ENCODE measurements at regions not wholly inside any gene's neighbourhood (a gene's known extent, or its start where the extent isn't known, plus 50 kb on each side); places are given as distances from the start of the nearest gene placed in this dataset.
"Not testable (repeated sequence)": the region's sequence is repeated elsewhere in the genome, so short reads cannot be mapped to it uniquely, and the experiment has no call there.

DNA sequence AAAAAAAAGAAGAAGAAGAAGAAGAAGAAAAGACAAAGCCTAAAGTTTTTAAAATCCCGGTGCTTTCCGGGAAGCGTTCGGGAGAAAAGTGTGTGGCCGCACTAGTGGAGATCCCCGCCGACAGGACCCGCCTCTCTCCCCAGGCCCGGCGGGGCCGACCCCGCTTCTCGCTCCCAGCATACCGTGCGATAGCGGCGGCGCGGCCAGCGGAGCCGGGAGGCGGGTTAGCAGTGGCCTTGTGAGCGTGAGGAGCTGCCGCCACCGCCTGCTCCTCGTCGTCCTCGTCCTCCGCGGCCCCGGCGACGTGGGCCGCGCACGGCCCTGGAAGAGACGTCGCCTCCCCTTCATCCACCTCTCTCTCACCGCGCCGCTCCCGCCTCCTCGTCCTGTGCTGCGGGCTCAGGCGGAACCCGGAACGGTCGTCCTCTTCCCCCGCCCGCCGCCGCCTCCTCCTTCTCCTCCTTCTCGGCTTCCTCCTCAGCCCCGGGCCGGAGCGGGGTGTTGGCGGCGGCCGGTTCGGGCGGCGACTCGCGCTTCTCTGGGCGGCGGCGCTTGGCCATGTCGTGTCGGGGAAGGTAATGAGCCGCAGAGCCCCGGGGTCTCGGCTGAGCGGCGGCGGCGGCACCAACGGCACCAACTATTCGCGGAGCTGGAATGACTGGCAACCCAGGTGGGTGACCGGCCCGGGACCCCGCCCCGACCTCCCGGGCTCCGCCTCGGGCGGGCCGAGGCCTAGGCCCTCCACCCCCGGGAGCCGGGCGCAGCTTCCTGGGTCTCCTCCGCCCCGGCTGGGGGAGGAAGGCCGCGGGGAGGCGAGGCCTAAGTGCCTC, 62.6 kb upstream of the CDR2 start:
- peak; percentile 82 for DNase-seq

DNA sequence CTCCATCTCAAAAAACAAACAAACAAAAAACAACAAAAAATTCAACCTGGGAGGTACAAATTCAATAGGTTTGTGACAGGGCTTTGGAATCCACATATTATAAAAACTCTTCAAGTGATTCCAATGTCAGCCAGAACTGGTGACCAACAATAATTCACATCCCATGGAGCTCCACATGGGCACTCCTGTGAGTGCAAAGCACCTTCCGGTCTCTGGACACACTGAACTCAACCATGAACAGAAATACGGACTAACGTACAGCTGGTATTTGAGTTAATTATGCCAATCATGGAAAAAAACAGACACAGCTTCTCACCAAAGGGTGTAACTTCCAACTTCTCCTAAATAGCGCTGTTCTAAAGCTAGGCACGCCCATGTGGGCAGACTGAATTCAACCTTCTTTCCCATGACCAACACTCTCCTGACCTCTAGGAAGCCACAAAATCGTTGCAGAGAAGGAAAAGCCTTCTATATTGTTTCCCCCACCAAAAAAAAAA, 62.0 kb upstream of the CDR2 start:
- DNase-seq: not testable (repeated sequence)

DNA sequence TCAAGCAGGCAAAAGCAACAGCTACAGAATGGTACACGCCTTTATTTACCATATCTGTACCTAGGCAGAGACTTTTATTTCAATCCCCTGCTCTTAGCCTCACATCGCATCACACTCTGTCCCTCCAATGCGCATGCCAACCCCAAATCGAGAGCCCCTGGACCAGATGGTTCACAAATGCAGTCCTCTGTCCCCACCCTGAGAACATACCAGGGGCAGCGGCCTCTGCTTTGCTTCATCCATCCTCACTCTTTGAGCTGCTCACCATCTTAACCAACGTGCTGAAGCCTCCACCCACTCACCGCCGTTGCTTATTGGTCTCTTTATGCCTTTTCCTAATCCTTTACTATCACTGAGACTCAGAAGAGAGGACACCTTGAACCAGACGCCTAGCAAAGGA, 56.9 kb upstream of the CDR2 start:
- not testable (repeated sequence) for DNase-seq

DNA sequence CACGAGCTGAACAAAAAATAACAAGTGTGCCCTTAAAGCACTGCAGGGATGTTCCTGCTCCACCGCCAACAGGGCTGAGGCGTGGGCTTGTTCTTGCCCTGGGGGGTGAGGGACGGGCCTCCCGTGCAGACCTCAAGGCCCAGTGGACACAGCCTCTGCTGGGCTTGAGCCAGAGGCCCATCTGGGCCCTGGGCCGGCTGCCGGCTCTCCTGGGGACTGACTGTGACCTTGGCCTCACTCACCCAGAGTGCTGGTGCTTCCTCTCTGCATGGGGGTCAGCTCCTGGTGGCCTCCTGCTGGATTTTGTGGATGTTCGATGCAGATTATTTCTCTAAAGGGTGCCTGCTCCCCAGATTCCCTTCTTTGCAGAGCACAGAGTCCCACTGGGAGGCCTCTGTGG, 54.2 kb upstream of the CDR2 start:
- DNase-seq: no peak

DNA sequence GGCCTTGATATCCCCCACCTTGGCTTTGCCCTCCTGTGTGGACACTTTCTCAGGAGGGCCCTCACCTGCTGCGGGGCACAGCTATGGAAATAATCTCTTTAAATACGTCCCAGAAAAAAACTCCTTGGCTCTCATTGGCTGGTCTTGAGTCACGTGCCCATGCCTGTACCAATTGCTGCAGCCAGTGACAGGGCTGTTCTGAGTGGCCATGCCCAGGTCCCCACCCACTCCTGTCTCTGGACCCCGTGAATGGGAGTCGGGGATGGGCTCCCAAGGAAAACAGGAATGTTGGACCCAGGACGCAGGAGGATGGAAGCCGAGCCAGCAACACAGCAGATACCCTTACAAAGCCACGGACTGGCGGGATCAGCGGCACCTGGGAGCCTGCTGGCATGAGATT, 53.1 kb upstream of the CDR2 start:
- no peak for DNase-seq

DNA sequence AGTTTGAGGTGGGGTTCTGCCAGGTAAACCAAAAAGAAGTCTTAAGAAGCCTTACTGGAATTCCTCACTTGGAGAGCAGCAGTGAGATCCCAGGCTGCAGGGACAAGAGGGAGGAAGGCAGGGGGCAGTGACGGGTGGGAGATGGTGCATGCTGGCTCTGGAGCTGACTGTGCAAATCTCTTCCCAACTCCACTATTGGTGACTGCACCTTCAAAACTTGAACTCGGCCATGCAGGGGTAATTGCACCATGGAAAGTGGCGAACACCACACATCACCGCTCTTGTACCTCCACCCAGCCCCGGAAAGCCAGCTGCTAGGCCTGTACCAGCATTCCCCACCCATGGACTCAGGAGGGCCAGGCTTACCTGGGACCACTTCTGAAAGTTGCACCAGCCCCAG, 51.4 kb upstream of the CDR2 start:
- DNase-seq: no peak

DNA sequence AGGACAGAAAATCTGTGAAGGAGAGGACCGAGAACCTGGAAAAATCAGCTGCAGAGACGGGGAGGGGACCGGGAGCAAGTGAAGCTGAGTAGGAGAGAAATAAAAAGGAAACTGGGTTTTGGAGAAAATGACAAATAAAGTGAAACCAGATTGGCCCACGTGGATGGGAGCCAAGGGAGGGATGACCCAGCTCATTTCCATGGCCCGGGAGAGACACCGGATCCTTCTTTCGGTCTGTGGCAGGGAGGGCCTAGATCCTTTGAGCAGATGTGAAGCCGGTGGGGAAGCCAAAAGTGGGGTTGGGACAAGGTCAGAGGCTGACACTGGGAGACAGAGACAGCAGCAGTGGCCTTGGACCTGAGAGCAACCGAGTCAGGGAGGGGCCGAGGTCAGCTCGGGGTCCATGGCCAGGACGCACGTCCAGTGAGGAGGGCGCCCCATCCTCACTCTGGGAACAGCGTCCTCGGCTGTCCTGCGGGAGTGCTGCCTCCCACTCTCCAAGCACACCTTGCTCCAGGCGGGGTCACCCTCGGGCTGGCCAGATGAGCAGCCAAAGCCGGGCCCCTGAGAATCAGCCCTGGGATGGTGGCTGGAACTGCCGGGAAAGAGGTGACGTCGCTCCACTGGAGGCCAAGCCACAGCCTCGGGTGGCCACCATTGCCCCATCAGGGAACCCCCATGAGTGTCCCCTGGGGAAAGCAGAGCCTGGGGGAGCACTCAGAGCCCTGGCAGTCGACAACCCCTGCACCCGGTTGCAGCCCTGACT, 50.8 kb upstream of the CDR2 start:
- DNase-seq: no peak

DNA sequence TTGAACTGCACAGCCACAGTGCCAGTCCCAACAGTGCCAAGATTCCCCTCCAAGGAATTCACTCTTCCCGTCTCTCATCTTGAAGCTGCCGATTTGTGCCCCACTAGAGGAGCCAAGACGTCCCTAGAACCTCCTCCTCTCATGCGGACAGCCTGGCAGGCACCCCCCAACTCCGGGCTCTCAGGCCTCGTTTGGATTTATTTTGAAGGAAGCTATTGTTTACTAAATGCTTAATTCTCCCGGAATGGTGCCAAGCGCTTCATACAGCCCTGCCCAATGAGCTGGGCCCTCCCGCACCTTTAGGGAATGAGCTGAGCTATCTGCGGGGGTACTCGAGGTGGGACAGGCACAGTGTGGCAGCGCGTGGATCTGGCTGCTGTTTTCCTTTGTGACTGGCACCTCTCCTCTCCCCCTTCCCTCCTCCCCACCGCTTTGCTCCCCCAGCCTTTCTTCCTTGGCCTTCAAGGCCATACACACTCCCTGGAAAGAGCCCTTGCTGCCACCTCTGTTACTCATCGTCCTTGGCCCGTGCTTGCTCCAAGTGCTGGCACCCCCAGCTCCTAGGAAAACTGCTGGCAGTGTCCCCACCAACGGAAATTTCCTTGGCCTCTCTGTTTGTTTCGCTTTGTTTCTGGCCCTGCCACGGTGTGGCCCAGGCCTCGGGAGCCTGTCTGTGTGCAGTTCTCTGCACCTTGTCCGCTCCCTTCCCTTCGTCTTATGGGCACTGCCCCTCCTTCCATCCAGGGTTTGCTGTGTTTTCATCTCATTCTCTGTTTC, 49.9 kb upstream of the CDR2 start:
- no peak for DNase-seq
